ENCODE measurements at regions not wholly inside any gene's neighbourhood (a gene's known extent, or its start where the extent isn't known, plus 50 kb on each side); places are given as distances from the start of the nearest gene placed in this dataset.

- TF ChIP-seq CTCF (IDR thresholded peaks at IDR 0.05), result no peak
Measured at GRCh38 chrX:16305187-16305586, 137.9 kb downstream of the MAGEB17 start.

GRCh38 chrX:16307950-16308349 is 140.7 kb downstream of the MAGEB17 start:
- no peak for TF ChIP-seq CTCF (IDR thresholded peaks at IDR 0.05)

GRCh38 chrX:16308773-16309172 is 141.5 kb downstream of the MAGEB17 start:
- no peak for TF ChIP-seq CTCF (IDR thresholded peaks at IDR 0.05)

- no peak for TF ChIP-seq CTCF (IDR thresholded peaks at IDR 0.05)
Measured at GRCh38 chrX:16310326-16310725, 143.0 kb downstream of the MAGEB17 start.

- TF ChIP-seq CTCF (IDR thresholded peaks at IDR 0.05), result no peak
Measured at GRCh38 chrX:16311671-16312070, 144.4 kb downstream of the MAGEB17 start.

- no peak for TF ChIP-seq CTCF (IDR thresholded peaks at IDR 0.05)
Measured at GRCh38 chrX:16312761-16313623, 145.7 kb downstream of the MAGEB17 start.

- no peak for TF ChIP-seq CTCF (IDR thresholded peaks at IDR 0.05)
Measured at GRCh38 chrX:16316331-16316730, 149.1 kb downstream of the MAGEB17 start.

Data from LNCAP (cell line).